NCI-H446 (cell line): ENCODE measurements at regions not wholly inside any gene's neighbourhood (a gene's known extent, or its start where the extent isn't known, plus 50 kb on each side); places are given as distances from the start of the nearest gene placed in this dataset.

Source experiments
- DNase-seq, 2 experiments: peaks; one replicate each; lab custom pipeline; 2025; lab: John Stamatoyannopoulos, UW

GRCh38 chr16:6576113-6576512, 756.5 kb upstream of the RBFOX1 start:
- DNase-seq, result no peak

- DNase-seq, result no peak
Measured at GRCh38 chr16:6574146-6574545, 758.5 kb upstream of the RBFOX1 start.

GRCh38 chr16:6573577-6573976, 759.1 kb upstream of the RBFOX1 start:
- no peak for DNase-seq

GRCh38 chr16:6571044-6571443, 761.6 kb upstream of the RBFOX1 start:
- DNase-seq, result no peak

- no peak for DNase-seq
Measured at GRCh38 chr16:6570530-6570929, 762.1 kb upstream of the RBFOX1 start.

- no peak for DNase-seq
Measured at GRCh38 chr16:6562986-6563385, 769.7 kb upstream of the RBFOX1 start.

- DNase-seq, result no peak
Measured at GRCh38 chr16:6560306-6561100, 772.1 kb upstream of the RBFOX1 start.

- no peak for DNase-seq
Measured at GRCh38 chr16:6558661-6559060, 774.0 kb upstream of the RBFOX1 start.

- DNase-seq, result no peak
Measured at GRCh38 chr16:6558126-6558525, 774.5 kb upstream of the RBFOX1 start.

- no peak for DNase-seq
Measured at GRCh38 chr16:6557353-6558023, 775.2 kb upstream of the RBFOX1 start.

GRCh38 chr16:6549415-6549814, 783.2 kb upstream of the RBFOX1 start:
- DNase-seq, result no peak

- DNase-seq, result no peak
Measured at GRCh38 chr16:6548507-6548906, 784.1 kb upstream of the RBFOX1 start.

- no peak for DNase-seq
Measured at GRCh38 chr16:6547131-6547530, 785.5 kb upstream of the RBFOX1 start.

- no peak for DNase-seq
Measured at GRCh38 chr16:6545329-6545728, 787.3 kb upstream of the RBFOX1 start.

- no peak for DNase-seq
Measured at GRCh38 chr16:6541267-6541666, 791.4 kb upstream of the RBFOX1 start.

GRCh38 chr16:6536411-6536810, 796.2 kb upstream of the RBFOX1 start:
- no peak for DNase-seq

- DNase-seq, result no peak
Measured at GRCh38 chr16:6531067-6531466, 801.6 kb upstream of the RBFOX1 start.

- no peak for DNase-seq
Measured at GRCh38 chr16:6528217-6528616, 804.4 kb upstream of the RBFOX1 start.

- no peak for DNase-seq
Measured at GRCh38 chr16:6527646-6528045, 805.0 kb upstream of the RBFOX1 start.

GRCh38 chr16:6524501-6524900, 808.1 kb upstream of the RBFOX1 start:
- DNase-seq, result no peak

GRCh38 chr16:6517020-6517720, 815.5 kb upstream of the RBFOX1 start:
- no peak for DNase-seq

GRCh38 chr16:6512512-6512911, 820.1 kb upstream of the RBFOX1 start:
- DNase-seq, result no peak

GRCh38 chr16:6510261-6510660, 822.4 kb upstream of the RBFOX1 start:
- DNase-seq, result no peak
